ENCODE measurements at regions not wholly inside any gene's neighbourhood (a gene's known extent, or its start where the extent isn't known, plus 50 kb on each side); places are given as distances from the start of the nearest gene placed in this dataset.

GRCh38 chr4:19520939-19521520 is 730.7 kb upstream of the SLIT2 start:
- Mint-ChIP-seq H3K36me3 (no peaks in the 10 kb centered on the region), H3K9me3 (peaks cover 0 to 24% (median 4%) of the 10 kb centered on the region in 7 donors), H3K27ac (no peak overlapping the region), H3K4me3 (no peak overlapping the region), H3K4me1 (no peaks in the 10 kb centered on the region), H3K27me3 (ENCODE audit: low read depth in 3 of 3) (peaks cover 0 to 2% (median 0%) of the 10 kb centered on the region in 3 donors)
- no peak overlapping the region for H2AFZ ChIP-seq (ENCODE audit: insufficient read depth, low read depth, low read length, poor library complexity, severe bottlenecking)
- DNase-seq = no peak
- no peak overlapping the region for H3K4me2 ChIP-seq (replicated peaks; ENCODE audit: extremely low read depth, low read length, poor library complexity, severe bottlenecking)
- H3K4me3 ChIP-seq (replicated peaks in 1 of 3; ENCODE audit: low read depth in 2 of 3, low read length in 3 of 3) = no peak overlapping the region
- H3K4me1 ChIP-seq (ENCODE audit: control insufficient read depth in 1 of 2, insufficient read depth in 2 of 2, low read length in 2 of 2) = no peaks in the 10 kb centered on the region
- no peaks in the 10 kb centered on the region for H3K36me3 ChIP-seq (replicated peaks in 1 of 2; ENCODE audit: control insufficient read depth in 1 of 2, insufficient read depth in 2 of 2, low read length in 2 of 2)
- no peaks in the 10 kb centered on the region for H3K27me3 ChIP-seq (ENCODE audit: control insufficient read depth in 2 of 2, insufficient read depth in 2 of 2, low read length in 2 of 2)
- H3K27ac ChIP-seq (ENCODE audit: low read depth in 1 of 2, low read length in 2 of 2) = no peak overlapping the region
- intact Hi-C loops (cut with micrococcal nuclease) = no loop called here
- 88% methylated on average over 3 of the region's 7 CpGs for WGBS (ENCODE audit: insufficient coverage)
- no peaks in the 10 kb centered on the region for H4K20me1 ChIP-seq (ENCODE audit: insufficient read depth, low read length)
- H3K9ac ChIP-seq (ENCODE audit: insufficient read depth, low read length, poor library complexity, severe bottlenecking) = no peak overlapping the region
- peaks cover 0 to 13% of the 10 kb centered on the region in 2 donors for H3K9me3 ChIP-seq (replicated peaks in 1 of 2; ENCODE audit: control insufficient read depth in 1 of 2, insufficient read depth in 1 of 2, low read length in 2 of 2)
- TF ChIP-seq CTCF (IDR thresholded peaks at IDR 0.05) = no peak
- no peaks in the 10 kb centered on the region for H3K79me2 ChIP-seq (ENCODE audit: insufficient read depth, low read length)

DNA sequence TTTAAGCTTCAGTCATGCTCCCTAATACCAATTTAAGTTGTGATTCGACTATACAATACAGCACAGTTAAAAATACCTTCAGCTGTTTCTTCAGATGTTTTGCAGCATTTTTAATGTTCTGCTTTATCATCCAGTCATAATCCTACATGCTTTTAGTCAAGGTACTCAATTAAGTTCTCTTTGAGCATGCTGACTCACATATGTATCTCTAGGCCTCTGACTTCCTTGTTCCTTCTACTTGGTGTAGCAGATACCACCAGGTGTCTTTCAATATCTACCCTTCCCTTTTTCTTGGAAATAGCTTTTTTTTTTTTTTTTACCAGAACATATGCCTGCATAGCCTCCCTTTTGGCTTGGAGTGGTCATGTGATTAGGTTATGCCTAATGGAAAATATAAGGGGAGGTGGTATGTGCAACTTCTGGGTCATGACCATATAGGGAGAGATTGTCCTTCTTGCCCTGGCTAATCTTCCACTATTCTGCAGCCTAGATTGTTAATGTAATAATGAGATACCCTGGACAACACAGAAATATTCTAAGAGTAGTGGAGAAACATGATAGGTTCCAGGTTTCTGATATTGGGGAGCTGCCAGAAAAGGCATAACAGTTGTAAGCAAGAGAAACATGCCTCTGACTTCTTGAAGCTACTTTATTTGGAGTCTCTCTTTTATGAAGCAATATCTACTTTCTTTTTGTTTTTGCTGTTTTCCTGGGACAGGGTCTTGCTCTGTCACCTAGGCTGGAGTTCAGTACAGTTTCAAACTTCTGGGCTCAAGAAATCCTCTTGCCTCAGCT is 737.2 kb upstream of the SLIT2 start:
- no peak for DNase-seq
- intact Hi-C loops (cut with micrococcal nuclease) = no loop called here
- no peaks in the 10 kb centered on the region for H3K4me1 ChIP-seq (ENCODE audit: control insufficient read depth in 1 of 2, insufficient read depth in 2 of 2, low read length in 2 of 2)
- H3K9ac ChIP-seq (ENCODE audit: insufficient read depth, low read length, poor library complexity, severe bottlenecking) = no peak overlapping the region
- H3K27me3 ChIP-seq (ENCODE audit: control insufficient read depth in 2 of 2, insufficient read depth in 2 of 2, low read length in 2 of 2) = no peaks in the 10 kb centered on the region
- H3K36me3 ChIP-seq (replicated peaks in 1 of 2; ENCODE audit: control insufficient read depth in 1 of 2, insufficient read depth in 2 of 2, low read length in 2 of 2) = no peaks in the 10 kb centered on the region
- no peak overlapping the region for H2AFZ ChIP-seq (ENCODE audit: insufficient read depth, low read depth, low read length, poor library complexity, severe bottlenecking)
- WGBS (ENCODE audit: insufficient coverage) = 100% methylated on average over 1 of the region's 1 CpG
- Mint-ChIP-seq H3K4me3 (no peak overlapping the region), H3K36me3 (no peaks in the 10 kb centered on the region), H3K4me1 (no peaks in the 10 kb centered on the region), H3K27ac (no peak overlapping the region), H3K27me3 (ENCODE audit: low read depth in 3 of 3) (peaks cover 0 to 2% (median 0%) of the 10 kb centered on the region in 3 donors), H3K9me3 (peaks cover 0 to 24% (median 3%) of the 10 kb centered on the region in 7 donors)
- no peak overlapping the region for H3K4me2 ChIP-seq (replicated peaks; ENCODE audit: extremely low read depth, low read length, poor library complexity, severe bottlenecking)
- no peaks in the 10 kb centered on the region for H3K79me2 ChIP-seq (ENCODE audit: insufficient read depth, low read length)
- no peak overlapping the region for H3K4me3 ChIP-seq (replicated peaks in 1 of 3; ENCODE audit: low read depth in 2 of 3, low read length in 3 of 3)
- H4K20me1 ChIP-seq (ENCODE audit: insufficient read depth, low read length) = no peaks in the 10 kb centered on the region
- peaks cover 0 to 10% of the 10 kb centered on the region in 2 donors for H3K9me3 ChIP-seq (replicated peaks in 1 of 2; ENCODE audit: control insufficient read depth in 1 of 2, insufficient read depth in 1 of 2, low read length in 2 of 2)
- no peak overlapping the region for H3K27ac ChIP-seq (ENCODE audit: low read depth in 1 of 2, low read length in 2 of 2)
- no peak for TF ChIP-seq CTCF (IDR thresholded peaks at IDR 0.05)
